H9 (cell line): ENCODE measurements at regions not wholly inside any gene's neighbourhood (a gene's known extent, or its start where the extent isn't known, plus 50 kb on each side); places are given as distances from the start of the nearest gene placed in this dataset.

Experiments used
- DNase-seq: peaks from one replicate; pipeline ENCODE4 v3.0.0-alpha.2; 2017
- H2AFZ ChIP-seq: one replicate; pipeline ENCODE4 v1.6.1; 2013; ENCODE audit warnings: mild to moderate bottlenecking, low read length, control low read depth, moderate library complexity
- H2AK5ac ChIP-seq: 2 replicates; pipeline ENCODE4 v1.6.1; 2013; ENCODE audit warnings: low read length, control low read depth, mixed read lengths; ENCODE audit not compliant: insufficient read length
- H2BK120ac ChIP-seq: one replicate; pipeline ENCODE4 v1.6.1; 2013; ENCODE audit warnings: low read depth, mild to moderate bottlenecking, low read length, control low read depth, inconsistent platforms; ENCODE audit not compliant: poor library complexity, severe bottlenecking
- H2BK12ac ChIP-seq: 2 replicates; pipeline ENCODE4 v1.6.1; 2013; ENCODE audit warnings: low read length, control low read depth, mixed read lengths, low read depth; ENCODE audit not compliant: insufficient read length
- H2BK15ac ChIP-seq: 2 replicates; pipeline ENCODE4 v1.6.1; 2013; ENCODE audit warnings: low read depth, low read length, control low read depth
- H2BK20ac ChIP-seq: one replicate; pipeline ENCODE4 v1.6.1; 2013; ENCODE audit warnings: low read depth, mild to moderate bottlenecking, low read length, control low read depth, inconsistent platforms; ENCODE audit not compliant: poor library complexity, severe bottlenecking
- H2BK5ac ChIP-seq: 2 replicates; pipeline ENCODE4 v1.6.1; 2013; ENCODE audit warnings: low read length, control low read depth, mixed read lengths; ENCODE audit not compliant: insufficient read length
- H3K14ac ChIP-seq: 2 replicates; pipeline ENCODE4 v1.6.1; 2013; ENCODE audit warnings: low read length, control low read depth; ENCODE audit not compliant: insufficient read depth
- H3K18ac ChIP-seq: 2 replicates; pipeline ENCODE4 v1.6.1; 2013; ENCODE audit warnings: low read depth, mild to moderate bottlenecking, mixed read lengths, low read length, control low read depth; ENCODE audit not compliant: insufficient read length
- H3K23ac ChIP-seq: 2 replicates; pipeline ENCODE4 v1.6.1; 2013; ENCODE audit warnings: low read length, control low read depth, mixed read lengths, low read depth; ENCODE audit not compliant: insufficient read length
- H3K23me2 ChIP-seq: 2 replicates; pipeline ENCODE4 v1.6.1; 2013; ENCODE audit warnings: low read depth, mild to moderate bottlenecking, mixed read lengths, low read length, control low read depth; ENCODE audit not compliant: insufficient read length, poor library complexity, severe bottlenecking
- H3K27ac ChIP-seq: 2 replicates; pipeline ENCODE4 v1.5.1; 2013; ENCODE audit warnings: low read length, control low read depth, mixed read lengths, low read depth; ENCODE audit not compliant: insufficient read length
- H3K27me3 ChIP-seq: 2 replicates; pipeline ENCODE4 v1.6.1; 2013; ENCODE audit warnings: low read length, control low read depth, inconsistent platforms; ENCODE audit not compliant: insufficient read depth
- H3K4ac ChIP-seq: 2 replicates; pipeline ENCODE4 v1.6.1; 2013; ENCODE audit warnings: low read depth, mild to moderate bottlenecking, control low read depth, inconsistent platforms, low read length, moderate library complexity
- H3K4me1 ChIP-seq: 2 replicates; pipeline ENCODE4 v1.6.1; 2013; ENCODE audit warnings: low read length, control low read depth, inconsistent platforms; ENCODE audit not compliant: insufficient read depth
- H3K4me2 ChIP-seq: 2 replicates; pipeline ENCODE4 v1.6.1; 2013; ENCODE audit warnings: low read length, control low read depth, mixed read lengths; ENCODE audit not compliant: insufficient read length, insufficient read depth
- H3K56ac ChIP-seq: 2 replicates; pipeline ENCODE4 v1.6.1; 2013; ENCODE audit warnings: low read depth, mild to moderate bottlenecking, mixed read lengths, low read length, control low read depth; ENCODE audit not compliant: insufficient read length
- H3K79me1 ChIP-seq: 2 replicates; pipeline ENCODE4 v1.6.1; 2013; ENCODE audit warnings: low read depth, mild to moderate bottlenecking, moderate library complexity, low read length, control low read depth, inconsistent platforms; ENCODE audit not compliant: insufficient read depth, poor library complexity, severe bottlenecking
- H3K79me2 ChIP-seq: 2 replicates; pipeline ENCODE4 v1.6.1; 2013; ENCODE audit warnings: low read length, control low read depth, inconsistent platforms; ENCODE audit not compliant: insufficient read depth
- H3K9ac ChIP-seq: 2 replicates; pipeline ENCODE4 v1.6.1; 2013; ENCODE audit warnings: low read length, control low read depth, mixed read lengths; ENCODE audit not compliant: insufficient read length; ENCODE audit errors: extremely low read depth
- H3K9me3 ChIP-seq: one replicate; pipeline ENCODE4 v1.6.1; 2013; ENCODE audit warnings: low read depth, low read length, inconsistent platforms; ENCODE audit not compliant: control insufficient read depth
- H3T11ph ChIP-seq: one replicate; pipeline ENCODE4 v1.6.1; 2013; ENCODE audit warnings: mild to moderate bottlenecking, low read length, control low read depth, inconsistent platforms
- H4K20me1 ChIP-seq: one replicate; pipeline ENCODE4 v1.6.1; 2013; ENCODE audit not compliant: control insufficient read depth, insufficient read length, insufficient read depth
- H4K5ac ChIP-seq: 2 replicates; pipeline ENCODE4 v1.6.1; 2013; ENCODE audit warnings: low read depth, mild to moderate bottlenecking, mixed read lengths, low read length, control low read depth; ENCODE audit not compliant: insufficient read length
- H4K8ac ChIP-seq: replicated peaks from 2 replicates; pipeline ENCODE4 v1.6.1; 2013; ENCODE audit warnings: low read length, control low read depth, mixed read lengths, low read depth; ENCODE audit not compliant: insufficient read length
- H4K91ac ChIP-seq: 2 replicates; pipeline ENCODE4 v1.6.1; 2013; ENCODE audit warnings: low read depth, mild to moderate bottlenecking, moderate library complexity, mixed read lengths, low read length, control low read depth; ENCODE audit not compliant: insufficient read length
- H3K27ac Mint-ChIP-seq, 3 experiments: 2 replicates in 2 of 3; 3 replicates in 1 of 3; pipeline ENCODE4 v1.8.0; 2020 to 2021; ENCODE audit warnings: mixed read lengths in 3 of 3, mild to moderate bottlenecking in 1 of 3, moderate library complexity in 1 of 3
- H3K27me3 Mint-ChIP-seq: 2 replicates; pipeline ENCODE4 v1.8.0; 2021; ENCODE audit warnings: low read depth, mild to moderate bottlenecking, moderate library complexity, mixed read lengths
- H3K36me3 Mint-ChIP-seq, 3 experiments: 2 replicates in 2 of 3; 3 replicates in 1 of 3; pipeline ENCODE4 v1.8.0; 2020 to 2021; ENCODE audit warnings: low read depth in 3 of 3, mixed read lengths in 3 of 3; ENCODE audit not compliant: insufficient read depth in 1 of 3
- H3K4me1 Mint-ChIP-seq, 2 experiments: 2 replicates each; pipeline ENCODE4 v1.8.0; 2020; ENCODE audit warnings: mixed read lengths in 2 of 2
- H3K4me3 Mint-ChIP-seq, 2 experiments: 2 replicates in 1 of 2; 3 replicates in 1 of 2; pipeline ENCODE4 v1.8.0; 2020 to 2021; ENCODE audit warnings: mild to moderate bottlenecking in 2 of 2, mixed read lengths in 2 of 2, moderate library complexity in 1 of 2
- H3K9me3 Mint-ChIP-seq, 2 experiments: 2 replicates in 1 of 2; 3 replicates in 1 of 2; pipeline ENCODE4 v1.8.0; 2020; ENCODE audit warnings: mild to moderate bottlenecking in 2 of 2, mixed read lengths in 2 of 2, moderate library complexity in 1 of 2
- CTCF ChIP-seq: fragments of 200-600 bp; sonication (generic); conservative IDR thresholded peaks from 3 replicates; pipeline ENCODE4 v1.8.0; 2021; ENCODE audit warnings: antibody characterized with exemption, mild to moderate bottlenecking
- WGBS: extraction: QIAGEN DNeasy Blood & Tissue Kit; methylation state at CpG from one replicate; pipeline ENCODE4 v1.1.7; 2013; ENCODE audit warnings: missing lambda C conversion rate, low lambda C conversion rate, mixed read lengths; ENCODE audit not compliant: insufficient read length; ENCODE audit errors: extremely low coverage; 5-methylcytosine and 5-hydroxymethylcytosine counted together

DNA sequence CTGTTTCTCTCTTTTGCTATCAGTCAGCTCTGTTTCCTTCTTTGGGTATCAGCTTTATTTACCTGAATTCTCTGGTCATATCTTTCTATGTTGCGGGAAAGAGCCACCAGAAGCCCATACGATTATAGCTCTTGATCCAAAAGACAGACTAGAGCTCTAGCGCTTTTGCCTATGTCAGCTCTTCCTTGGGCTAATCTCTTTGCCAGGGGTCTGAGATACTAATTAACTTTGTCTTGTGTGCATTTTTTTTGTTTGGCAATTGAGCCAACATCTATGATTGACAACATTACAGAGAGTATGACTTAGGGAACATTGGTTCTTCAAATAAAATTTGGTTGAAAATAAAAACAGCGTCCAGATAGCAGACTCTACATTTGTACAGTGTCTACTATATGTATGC lies 603.0 kb downstream of the KCTD16 start:
- no peak overlapping the region for H2BK20ac ChIP-seq
- no peak overlapping the region for H3K4me3 Mint-ChIP-seq
- no peak overlapping the region for H3K9ac ChIP-seq
- no peak overlapping the region for H2BK12ac ChIP-seq
- H3K4me2 ChIP-seq, result no peak overlapping the region
- no peak overlapping the region for H3K4ac ChIP-seq
- no peak overlapping the region for H3K23ac ChIP-seq
- H3K18ac ChIP-seq, result no peak overlapping the region
- no peaks in the 10 kb centered on the region for H3K4me1 Mint-ChIP-seq
- no peak overlapping the region for H3K56ac ChIP-seq
- H2BK120ac ChIP-seq, result no peak overlapping the region
- H4K91ac ChIP-seq, result no peak overlapping the region
- H2AFZ ChIP-seq, result no peak overlapping the region
- H2BK15ac ChIP-seq, result no peak overlapping the region
- no peaks in the 10 kb centered on the region for H3K9me3 Mint-ChIP-seq
- H3T11ph ChIP-seq, result no peak overlapping the region
- H3K23me2 ChIP-seq, result no peaks in the 10 kb centered on the region
- no peaks in the 10 kb centered on the region; a peak in 1 of 7 replicates for H3K36me3 Mint-ChIP-seq
- H3K4me1 ChIP-seq, result no peaks in the 10 kb centered on the region
- H3K27me3 ChIP-seq, result no peaks in the 10 kb centered on the region
- H3K27me3 Mint-ChIP-seq, result no peaks in the 10 kb centered on the region
- DNase-seq, result no peak
- H3K27ac ChIP-seq, result no peak overlapping the region
- no peaks in the 10 kb centered on the region for H3K79me1 ChIP-seq
- WGBS, result no CpG with 5 or more reads among the region's 4 CpGs
- H4K5ac ChIP-seq, result no peak overlapping the region
- H3K79me2 ChIP-seq, result no peaks in the 10 kb centered on the region
- no peaks in the 10 kb centered on the region for H4K20me1 ChIP-seq
- no peak overlapping the region for H3K27ac Mint-ChIP-seq
- H3K9me3 ChIP-seq, result no peaks in the 10 kb centered on the region
- no peak overlapping the region for H3K14ac ChIP-seq
- no peak for TF ChIP-seq CTCF
- no peak overlapping the region for H2AK5ac ChIP-seq
- no peak overlapping the region for H4K8ac ChIP-seq
- H2BK5ac ChIP-seq, result no peak overlapping the region
